Adrenal gland (tissue), 9 donors: ENCODE measurements at regions not wholly inside any gene's neighbourhood (a gene's known extent, or its start where the extent isn't known, plus 50 kb on each side); places are given as distances from the start of the nearest gene placed in this dataset.

Experiments used
- DNase-seq, 7 donors: peaks; one replicate each; pipeline ENCODE4 v3.0.0-alpha.2; 2019 to 2020
- H3K27ac ChIP-seq, 5 donors: fragments of 200-600 bp; sonication (generic) in 4 of 5; 1 replicate in 3 of 5; 2 replicates in 2 of 5; pipeline versions ENCODE4 v1.5.1 to v1.8.0; 2016 to 2020; ENCODE audit warnings: mild to moderate bottlenecking in 1 of 5
- H3K27me3 ChIP-seq: fragments of 200-600 bp; 2 replicates; pipeline ENCODE4 v1.8.0; 2021
- H3K36me3 ChIP-seq, 2 donors: fragments of 200-600 bp; replicated peaks in 1 of 2; 1 replicate in 1 of 2; 2 replicates in 1 of 2; pipeline versions ENCODE4 v1.5.1 to v1.8.0; 2018 to 2022
- H3K4me1 ChIP-seq, 2 donors: fragments of 200-600 bp; replicated peaks in 1 of 2; 1 replicate in 1 of 2; 2 replicates in 1 of 2; pipeline versions ENCODE4 v1.5.1 to v1.8.0; 2018 to 2021
- H3K4me3 ChIP-seq, 4 donors: fragments of 200-600 bp; sonication (generic) in 3 of 4; one replicate each; pipeline ENCODE4 v1.5.1; 2016 to 2018
- H3K9me3 ChIP-seq, 3 donors: fragments of 200-600 bp; sonication (generic) in 1 of 3; replicated peaks in 1 of 3; 1 replicate in 2 of 3; 2 replicates in 1 of 3; pipeline versions ENCODE4 v1.5.1 to v1.8.0; 2016 to 2021
- CTCF ChIP-seq, 6 experiments: fragments of 450-650 bp in 4 of 6; fragments of 200-600 bp in 2 of 6; sonication (generic) in 1 of 6; IDR thresholded peaks; 1 replicate in 5 of 6; 2 replicates in 1 of 6; pipeline versions ENCODE4 v1.5.1 to v1.8.0; 2016 to 2021; ENCODE audit warnings: antibody characterized with exemption in 6 of 6, mild to moderate bottlenecking in 2 of 6, moderate library complexity in 1 of 6
- POLR2A ChIP-seq, 2 donors: fragments of 450-650 bp; IDR thresholded peaks; one replicate each; pipeline ENCODE4 v1.6.1; 2017; ENCODE audit warnings: antibody characterized with exemption in 2 of 2, mild to moderate bottlenecking in 2 of 2, moderate library complexity in 1 of 2
- WGBS, 4 donors: extraction: QIAGEN DNeasy Blood & Tissue Kit in 2 of 4; methylation state at CpG; one replicate each; pipeline versions ENCODE4 v1.1.5 to v1.1.7; 2013 to 2017; 5-methylcytosine and 5-hydroxymethylcytosine counted together
- intact Hi-C, 2 donors: fragments of 100-400 bp; cut with DNase I; formaldehyde crosslinking; loops; one replicate each; pipeline versions ENCODE4 v1.14.1 to v1.15.0; 2022 to 2023
- donor health status: healthy with polysubstance abuse.
- donor health status: Bipolar disorder and iron deficiency.
- donor health status: DM: yes; HTN: yes; CAD: no.
- donor health status: DM: no; HTN: no; CAD: no.
- donor health status: DM: no; HTN: no; CAD: no.

GRCh38 chr9:78671785-78672184 is 374.9 kb downstream of the PSAT1 start:
- H3K4me1 ChIP-seq = no peaks in the 10 kb centered on the region
- H3K27me3 ChIP-seq = no peaks in the 10 kb centered on the region
- DNase-seq = no peak
- intact Hi-C loops = no loop called here
- no peaks in the 10 kb centered on the region for H3K36me3 ChIP-seq
- 45 to 62% (median 48%) methylated on average over 3 of the region's 3 CpGs for WGBS, 4 donors
- TF ChIP-seq POLR2A (IDR thresholded peaks at IDR 0.05) (no peak), CTCF (IDR thresholded peaks at IDR 0.05) (no peak)
- no peak overlapping the region for H3K27ac ChIP-seq
- H3K9me3 ChIP-seq = no peaks in the 10 kb centered on the region
- no peak overlapping the region for H3K4me3 ChIP-seq

DNA sequence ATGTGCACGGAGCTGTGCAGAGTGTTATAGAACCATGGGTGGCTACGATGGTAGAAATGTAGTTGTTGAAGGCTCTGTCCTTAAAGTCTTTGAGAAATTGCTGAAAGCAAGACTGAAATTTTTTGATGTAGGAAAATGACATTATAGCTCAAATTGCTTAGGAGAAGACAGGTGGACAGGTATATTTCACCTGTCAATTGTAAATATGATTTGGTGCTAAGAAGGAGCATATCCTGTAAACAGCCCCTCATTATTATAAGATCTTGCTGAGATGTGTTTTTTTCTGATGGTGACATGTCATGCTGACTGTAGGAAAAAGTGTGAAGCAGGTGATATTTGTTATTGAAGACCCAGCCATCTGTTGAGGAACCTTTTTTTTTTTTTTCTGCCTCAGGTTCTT is 377.9 kb downstream of the PSAT1 start:
- intact Hi-C loops = no loop called here
- Histone ChIP-seq H3K36me3 (no peaks in the 10 kb centered on the region), H3K27me3 (no peaks in the 10 kb centered on the region), H3K4me3 (no peak overlapping the region), H3K9me3 (no peaks in the 10 kb centered on the region), H3K27ac (no peak overlapping the region), H3K4me1 (no peaks in the 10 kb centered on the region)
- no peak for DNase-seq
- WGBS, 4 donors = 79 to 94% (median 81%) methylated on average over 2 of the region's 2 CpGs
- TF ChIP-seq POLR2A (IDR thresholded peaks at IDR 0.05) (no peak), CTCF (IDR thresholded peaks at IDR 0.05) (no peak)

DNA sequence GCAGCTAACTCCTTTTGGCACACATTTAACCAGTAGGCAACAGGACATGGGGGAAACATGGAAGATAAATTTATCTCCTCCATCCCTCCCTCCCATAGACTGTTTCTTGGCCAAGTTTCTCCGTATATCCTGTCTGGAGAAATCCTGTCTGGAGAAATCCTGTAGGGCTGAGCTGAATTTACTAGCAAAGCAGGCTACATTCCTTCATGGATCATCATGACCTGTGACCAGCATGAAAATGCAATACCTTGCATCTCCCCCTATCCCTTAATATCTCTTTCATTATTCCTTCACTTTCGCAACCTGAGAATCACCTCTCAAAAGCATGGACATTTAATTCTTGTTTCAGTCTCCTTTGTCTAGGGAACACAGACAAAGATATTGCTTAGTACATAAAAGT is 379.1 kb downstream of the PSAT1 start:
- Histone ChIP-seq H3K27ac (no peak overlapping the region), H3K4me1 (no peaks in the 10 kb centered on the region), H3K27me3 (no peaks in the 10 kb centered on the region), H3K4me3 (no peak overlapping the region), H3K9me3 (no peaks in the 10 kb centered on the region), H3K36me3 (no peaks in the 10 kb centered on the region)
- no peak for DNase-seq
- TF ChIP-seq POLR2A (IDR thresholded peaks at IDR 0.05) (no peak), CTCF (IDR thresholded peaks at IDR 0.05) (no peak)
- intact Hi-C loops = no loop called here
- whole genome bisulfite sequencing, 4 donors = 75 to 86% (median 83%) methylated on average over 2 of the region's 2 CpGs

GRCh38 chr9:78676623-78677022 is 379.7 kb downstream of the PSAT1 start:
- Histone ChIP-seq H3K36me3 (no peaks in the 10 kb centered on the region), H3K9me3 (no peaks in the 10 kb centered on the region), H3K4me3 (no peak overlapping the region), H3K27me3 (no peaks in the 10 kb centered on the region), H3K27ac (no peak overlapping the region), H3K4me1 (no peaks in the 10 kb centered on the region)
- TF ChIP-seq CTCF (IDR thresholded peaks at IDR 0.05) (no peak), POLR2A (IDR thresholded peaks at IDR 0.05) (no peak)
- DNase-seq = no peak
- intact Hi-C loops = no loop called here
